Germinal center (tissue), 1 donor: ENCODE measurements at regions not wholly inside any gene's neighbourhood (a gene's known extent, or its start where the extent isn't known, plus 50 kb on each side); places are given as distances from the start of the nearest gene placed in this dataset.
"Not testable (repeated sequence)": the region's sequence is repeated elsewhere in the genome, so short reads cannot be mapped to it uniquely, and the experiment has no call there.

ENCODE experiments used
- DNase-seq: peaks from one replicate; pipeline ENCODE4 v3.0.0; 2012; ENCODE audit warnings: mixed read lengths, low spot score

GRCh38 chr7:121563177-121563576, 167.1 kb upstream of the FAM3C start:
- no peak for DNase-seq

- DNase-seq, result no peak
These were observed 166.2 kb upstream of the FAM3C start for GRCh38 chr7:121562259-121562658.

GRCh38 chr7:121561717-121562116, 165.6 kb upstream of the FAM3C start:
- no peak for DNase-seq

GRCh38 chr7:121560267-121560990, 164.3 kb upstream of the FAM3C start:
- DNase-seq, result no peak

- DNase-seq, result no peak
These were observed 162.2 kb upstream of the FAM3C start for GRCh38 chr7:121558288-121558687.

- no peak for DNase-seq
These were observed 161.2 kb upstream of the FAM3C start for GRCh38 chr7:121557034-121557892.

- DNase-seq, result no peak
These were observed 159.4 kb upstream of the FAM3C start for GRCh38 chr7:121555558-121555957.

- DNase-seq, result peak; percentile 54
These were observed 151.5 kb upstream of the FAM3C start for GRCh38 chr7:121547544-121548092.

- no peak for DNase-seq
These were observed 150.8 kb upstream of the FAM3C start for GRCh38 chr7:121546632-121547543.

- no peak for DNase-seq
These were observed 149.3 kb upstream of the FAM3C start for GRCh38 chr7:121545418-121545817.

GRCh38 chr7:121544726-121545125, 148.6 kb upstream of the FAM3C start:
- DNase-seq, result no peak

- no peak for DNase-seq
These were observed 148.1 kb upstream of the FAM3C start for GRCh38 chr7:121544238-121544637.

GRCh38 chr7:121541457-121541856, 145.3 kb upstream of the FAM3C start:
- no peak for DNase-seq

- no peak for DNase-seq
These were observed 144.0 kb upstream of the FAM3C start for GRCh38 chr7:121540138-121540537.

- no peak for DNase-seq
These were observed 140.9 kb upstream of the FAM3C start for GRCh38 chr7:121537031-121537430.

- no peak for DNase-seq
These were observed 135.3 kb upstream of the FAM3C start for GRCh38 chr7:121531175-121532070.

- DNase-seq, result no peak
These were observed 134.4 kb upstream of the FAM3C start for GRCh38 chr7:121530227-121531174.

GRCh38 chr7:121529003-121529402, 132.9 kb upstream of the FAM3C start:
- DNase-seq, result no peak

GRCh38 chr7:121526210-121526609, 130.1 kb upstream of the FAM3C start:
- not testable (repeated sequence) for DNase-seq
